Heart left ventricle (tissue), 13 donors: ENCODE measurements at regions not wholly inside any gene's neighbourhood (a gene's known extent, or its start where the extent isn't known, plus 50 kb on each side); places are given as distances from the start of the nearest gene placed in this dataset.

Experiments used
- POLR2A ChIP-seq, 2 donors: fragments of 450-650 bp; IDR thresholded peaks; one replicate each; pipeline ENCODE4 v1.6.1; 2017; ENCODE audit warnings: antibody characterized with exemption in 2 of 2, mild to moderate bottlenecking in 2 of 2, moderate library complexity in 2 of 2
- TF ChIP-seq, protein P1 (sequence below), 12 donors: fragments of 200-600 bp; sonication (generic) in 4 of 12; IDR thresholded peaks; one replicate each; pipeline versions ENCODE4 v1.5.0 to v1.8.0; 2018 to 2022; ENCODE audit warnings: antibody characterized with exemption in 12 of 12, mild to moderate bottlenecking in 5 of 12
- donor health status: ischemic (EF 13 %, LVEDD 7.1; RV severe dilation, severe dysfunction).
- donor health status: DM: no; HTN: yes; CAD: no.
- donor health status: DM: no; HTN: no; CAD: no.
- donor health status: ischemic (EF 25% LVEDD 6.9; RV normal size, moderate dysfunction).
- donor health status: ischemic (EF 25% LVEDD 5.7; RV mildly dilated, moderate dysfunction).
- donor health status: ischemic (EF 35%, LVEDD 5.7; RV mildly dilated, moderate dysfunction).
- donor health status: nonischemic (EF 11% LVEDD 7.7; RV severe dilation, severe dysfunction).
- donor health status: DM: yes; HTN: yes; CAD: no.
- donor health status: PGD.
- donor health status: ischemic (EF 29% LVEDD 5.4; RV normal size, mild dysfunction).
- donor health status: nonischemic (EF 23%, LVEDD 6.1; RV moderate dilation, normal function).

DNA sequence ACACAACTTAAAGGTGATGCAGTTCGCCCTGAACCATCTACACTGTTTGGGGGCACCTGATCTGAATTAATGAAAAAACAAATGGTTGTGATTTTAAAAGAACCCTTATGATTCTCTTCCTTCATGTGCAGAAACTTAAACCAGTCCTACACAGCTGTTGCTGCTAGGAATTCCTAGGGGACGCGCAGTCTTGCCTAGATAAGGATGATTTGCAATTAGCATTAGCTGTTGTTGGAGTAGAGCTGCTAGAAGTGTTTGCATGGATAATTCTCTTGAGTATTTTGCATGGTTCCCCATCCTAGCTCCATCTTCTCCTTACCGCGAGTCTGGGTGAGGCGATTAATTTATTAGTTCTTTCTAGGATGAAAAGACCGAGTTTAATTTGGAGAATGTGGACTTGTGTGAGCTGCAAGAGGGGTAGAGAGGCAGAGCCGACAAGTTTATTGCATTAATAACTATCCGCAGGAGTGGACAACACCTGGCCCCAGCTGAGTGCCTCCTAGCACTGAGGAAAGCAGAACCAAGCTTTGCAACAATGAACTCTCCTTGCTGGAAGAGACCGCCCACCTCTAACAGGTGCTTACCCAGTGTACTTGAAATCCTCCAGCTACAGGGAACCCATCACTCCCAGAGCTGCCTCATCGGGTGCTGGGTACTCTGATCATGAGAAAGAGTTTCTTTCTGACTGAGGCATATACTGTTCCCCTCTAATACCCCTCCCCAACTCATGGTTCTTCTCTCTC is 75.0 kb upstream of the WNT7A start:
- TF ChIP-seq, protein P1, sequence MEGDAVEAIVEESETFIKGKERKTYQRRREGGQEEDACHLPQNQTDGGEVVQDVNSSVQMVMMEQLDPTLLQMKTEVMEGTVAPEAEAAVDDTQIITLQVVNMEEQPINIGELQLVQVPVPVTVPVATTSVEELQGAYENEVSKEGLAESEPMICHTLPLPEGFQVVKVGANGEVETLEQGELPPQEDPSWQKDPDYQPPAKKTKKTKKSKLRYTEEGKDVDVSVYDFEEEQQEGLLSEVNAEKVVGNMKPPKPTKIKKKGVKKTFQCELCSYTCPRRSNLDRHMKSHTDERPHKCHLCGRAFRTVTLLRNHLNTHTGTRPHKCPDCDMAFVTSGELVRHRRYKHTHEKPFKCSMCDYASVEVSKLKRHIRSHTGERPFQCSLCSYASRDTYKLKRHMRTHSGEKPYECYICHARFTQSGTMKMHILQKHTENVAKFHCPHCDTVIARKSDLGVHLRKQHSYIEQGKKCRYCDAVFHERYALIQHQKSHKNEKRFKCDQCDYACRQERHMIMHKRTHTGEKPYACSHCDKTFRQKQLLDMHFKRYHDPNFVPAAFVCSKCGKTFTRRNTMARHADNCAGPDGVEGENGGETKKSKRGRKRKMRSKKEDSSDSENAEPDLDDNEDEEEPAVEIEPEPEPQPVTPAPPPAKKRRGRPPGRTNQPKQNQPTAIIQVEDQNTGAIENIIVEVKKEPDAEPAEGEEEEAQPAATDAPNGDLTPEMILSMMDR (IDR thresholded peaks at IDR 0.05): no peak
- no peak for TF ChIP-seq POLR2A (IDR thresholded peaks at IDR 0.05)
